IMR-90 (cell line): ENCODE measurements at regions not wholly inside any gene's neighbourhood (a gene's known extent, or its start where the extent isn't known, plus 50 kb on each side); places are given as distances from the start of the nearest gene placed in this dataset.

Experiments
- ATAC-seq: fragments of 200-7000 bp; cut with Tn5 transposase; 2 replicates; pipeline ENCODE4 v1.9.1; 2020; ENCODE audit warnings: low read depth, mild to moderate bottlenecking, moderate library complexity
- BruUV-seq: library from RNA; stranded (reverse); fragments of 400-500 nt; replicated peaks from 2 replicates; lab custom pipeline; 2021; lab: Mats Ljungman, UMichigan
- CTCF ChIA-PET: fragments of 300-600 bp; formaldehyde crosslinking; extraction: SDS; loops from one replicate; lab custom pipeline; 2021; ENCODE audit warnings: antibody characterized with exemption; lab: Yijun Ruan, JAX
- POLR2A ChIA-PET: fragments of 300-600 bp; sonication (Branson Sonifier 250); formaldehyde crosslinking; loops from one replicate; lab custom pipeline; 2022; ENCODE audit warnings: antibody characterized with exemption; ENCODE audit not compliant: unreplicated experiment; lab: Charles Lee
- DNase-seq: peaks from one replicate; pipeline ENCODE4 v3.0.0; 2013
- H2AFZ ChIP-seq: replicated peaks from 2 replicates; pipeline ENCODE3; 2013; ENCODE audit warnings: low read length, mild to moderate bottlenecking; ENCODE audit not compliant: poor library complexity
- H2AK5ac ChIP-seq: 2 replicates; pipeline ENCODE4 v1.6.1; 2013; ENCODE audit warnings: low read depth, low read length, inconsistent platforms
- H2AK9ac ChIP-seq: replicated peaks from 2 replicates; pipeline ENCODE3; 2013; ENCODE audit warnings: mild to moderate bottlenecking, low read depth, low read length, moderate library complexity; ENCODE audit not compliant: poor library complexity
- H2BK120ac ChIP-seq: 2 replicates; pipeline ENCODE4 v1.6.1; 2013; ENCODE audit warnings: low read depth, low read length, inconsistent platforms
- H2BK15ac ChIP-seq: 3 replicates; pipeline ENCODE4 v1.6.1; 2013; ENCODE audit warnings: low read depth, low read length, inconsistent platforms
- H2BK20ac ChIP-seq: 2 replicates; pipeline ENCODE4 v1.6.1; 2013; ENCODE audit warnings: low read depth, mild to moderate bottlenecking, inconsistent platforms, low read length, moderate library complexity
- H2BK5ac ChIP-seq: 2 replicates; pipeline ENCODE4 v1.6.1; 2013; ENCODE audit warnings: mild to moderate bottlenecking, low read depth, low read length, inconsistent platforms; ENCODE audit not compliant: poor library complexity, severe bottlenecking
- H3K14ac ChIP-seq: replicated peaks from 2 replicates; pipeline ENCODE4 v1.6.1; 2013; ENCODE audit warnings: low read depth, low read length, inconsistent platforms
- H3K18ac ChIP-seq: 2 replicates; pipeline ENCODE4 v1.6.1; 2013; ENCODE audit warnings: low read depth, low read length, control low read depth
- H3K23ac ChIP-seq: 2 replicates; pipeline ENCODE4 v1.6.1; 2013; ENCODE audit warnings: low read depth, low read length, inconsistent platforms
- H3K27ac ChIP-seq: 2 replicates; pipeline ENCODE4 v1.5.1; 2013; ENCODE audit warnings: mild to moderate bottlenecking, control low read depth, low read length; ENCODE audit not compliant: insufficient read depth
- H3K27me3 ChIP-seq: 2 replicates; pipeline ENCODE4 v1.6.1; 2013; ENCODE audit warnings: low read length; ENCODE audit not compliant: control insufficient read depth, insufficient read depth
- H3K36me3 ChIP-seq: 2 replicates; pipeline ENCODE4 v1.6.1; 2013; ENCODE audit warnings: low read length, mixed read lengths; ENCODE audit not compliant: control insufficient read depth, insufficient read depth
- H3K4ac ChIP-seq: 2 replicates; pipeline ENCODE4 v1.6.1; 2013; ENCODE audit warnings: low read depth, low read length, inconsistent platforms
- H3K4me1 ChIP-seq: 2 replicates; pipeline ENCODE4 v1.6.1; 2013; ENCODE audit warnings: low read length, mixed read lengths; ENCODE audit not compliant: control insufficient read depth, insufficient read depth
- H3K4me2 ChIP-seq: 2 replicates; pipeline ENCODE4 v1.6.1; 2013; ENCODE audit warnings: low read depth, mild to moderate bottlenecking, control low read depth, low read length, moderate library complexity
- H3K4me3 ChIP-seq: 2 replicates; pipeline ENCODE4 v1.5.1; 2013; ENCODE audit warnings: low read depth, mild to moderate bottlenecking, control low read depth, low read length, moderate library complexity; ENCODE audit not compliant: insufficient read depth
- H3K56ac ChIP-seq: 2 replicates; pipeline ENCODE4 v1.6.1; 2013; ENCODE audit warnings: low read length, inconsistent platforms; ENCODE audit not compliant: insufficient read depth; ENCODE audit errors: extremely low read depth
- H3K79me1 ChIP-seq, 2 experiments: 2 replicates each; pipeline ENCODE4 v1.6.1; 2013; ENCODE audit warnings: low read length in 2 of 2, inconsistent platforms in 1 of 2, low read depth in 1 of 2
- H3K9ac ChIP-seq: 2 replicates; pipeline ENCODE4 v1.6.1; 2013; ENCODE audit warnings: low read depth, low read length, control low read depth
- H3K9me1 ChIP-seq: 2 replicates; pipeline ENCODE4 v1.6.1; 2013; ENCODE audit warnings: low read length, inconsistent platforms; ENCODE audit not compliant: insufficient read depth
- H3K9me3 ChIP-seq: 2 replicates; pipeline ENCODE4 v1.6.1; 2013; ENCODE audit warnings: low read length; ENCODE audit not compliant: control insufficient read depth, insufficient read depth
- H4K20me1 ChIP-seq: 2 replicates; pipeline ENCODE4 v1.6.1; 2013; ENCODE audit warnings: low read length, inconsistent platforms; ENCODE audit not compliant: insufficient read depth
- H4K5ac ChIP-seq: 2 replicates; pipeline ENCODE4 v1.6.1; 2013; ENCODE audit warnings: mild to moderate bottlenecking, low read depth, low read length, control low read depth
- H4K8ac ChIP-seq, 2 experiments: 2 replicates each; pipeline ENCODE4 v1.6.1; 2013; ENCODE audit warnings: low read depth in 2 of 2, low read length in 2 of 2, control low read depth in 1 of 2, inconsistent platforms in 1 of 2
- H4K91ac ChIP-seq: 2 replicates; pipeline ENCODE4 v1.6.1; 2013; ENCODE audit warnings: low read depth, low read length, inconsistent platforms; ENCODE audit not compliant: insufficient read depth
- BHLHE40 ChIP-seq: fragments of 150-350 bp; IDR thresholded peaks from 2 replicates; pipeline ENCODE4 v1.6.1; 2016; ENCODE audit warnings: mild to moderate bottlenecking, low read depth, low read length
- CHD1 ChIP-seq: IDR thresholded peaks from 2 replicates; pipeline ENCODE4 v1.6.1; 2012; ENCODE audit warnings: low read depth, low read length, improper control_type of control experiment
- ELK1 ChIP-seq: fragments of 150-350 bp; IDR thresholded peaks from 2 replicates; pipeline ENCODE4 v1.6.1; 2016; ENCODE audit warnings: low read depth, mild to moderate bottlenecking, low read length, moderate library complexity, borderline replicate concordance
- NFE2L2 ChIP-seq: fragments of 150-350 bp; IDR thresholded peaks from 2 replicates; pipeline ENCODE4 v1.6.1; 2016; ENCODE audit warnings: low read depth, mild to moderate bottlenecking, low read length
- RAD21 ChIP-seq: IDR thresholded peaks from 2 replicates; pipeline ENCODE4 v1.6.1; 2012; ENCODE audit warnings: low read length, improper control_type of control experiment
- WGBS, 2 experiments: methylation state at CpG; one replicate each; pipeline versions ENCODE4 v1.1.5 to v1.1.7; 2013; ENCODE audit warnings: missing lambda C conversion rate in 2 of 2; ENCODE audit not compliant: insufficient read length in 1 of 2; ENCODE audit errors: extremely low coverage in 2 of 2; 5-methylcytosine and 5-hydroxymethylcytosine counted together
- dilution Hi-C: fragments of 300-500 bp; cut with HindIII; formaldehyde crosslinking; loops from one replicate; pipeline ENCODE4 v1.14.3; 2018; ENCODE audit warnings: low sequenced_read_pairs; ENCODE audit not compliant: unreplicated experiment
- in situ Hi-C: fragments of 300-500 bp; cut with MboI; formaldehyde crosslinking; loops from 3 replicates; pipeline ENCODE4 v1.14.3; 2019; ENCODE audit warnings: low sequenced_read_pairs, inconsistent platforms, mixed read lengths
- intact Hi-C: fragments of 100-400 bp; cut with micrococcal nuclease; formaldehyde crosslinking; loops from 2 replicates; pipeline ENCODE4 v1.10.0; 2022

- Histone ChIP-seq H3K36me3 (no peaks in the 10 kb centered on the region), H3K9me1 (no peaks in the 10 kb centered on the region), H3K4me1 (0 out of 2 replicates have a peak, but pooled peaks cover 1% of the 10 kb centered on the region), H2BK5ac (no peak overlapping the region), H2AFZ (no peak overlapping the region), H3K27me3 (no peaks in the 10 kb centered on the region), H3K4ac (no peak overlapping the region), H2BK20ac (no peak overlapping the region), H4K20me1 (no peaks in the 10 kb centered on the region), H2BK15ac (no peak overlapping the region), H3K79me1 (no peaks in the 10 kb centered on the region), H3K18ac (no peak overlapping the region), H4K5ac (no peak overlapping the region), H3K4me3 (no peak overlapping the region), H3K14ac (no peak overlapping the region), H2AK5ac (no peak overlapping the region), H3K9me3 (no peaks in the 10 kb centered on the region), H3K4me2 (no peak overlapping the region; the same call in 1 of the 2 replicates), H2BK120ac (no peak overlapping the region), H2AK9ac (no peak overlapping the region), H3K23ac (no peak overlapping the region), H3K9ac (no peak overlapping the region), H3K56ac (no peak overlapping the region), H3K27ac (no peak overlapping the region), H4K8ac (no peak overlapping the region), H4K91ac (no peak overlapping the region)
- dilution Hi-C loops = no loop called here
- ChIA-PET CTCF (interaction anchor here (1.0 kb wide), 1 partner anchor 22 kb away, joined by 3 read pairs; no protein-coding TSS in a partner anchor), POLR2A (interaction anchor here (0.6 kb wide), 1 partner anchor 60 kb away, joined by 3 read pairs; no protein-coding TSS in a partner anchor)
- in situ Hi-C loops = no loop called here
- intact Hi-C loops = no loop called here
- no CpG with 5 or more reads among the region's 4 CpGs for WGBS, 2 experiments
- DNase-seq (no peak), ATAC-seq (no peak)
- BruUV-seq = no TSS peak
- TF ChIP-seq RAD21 = no peak
- TF ChIP-seq NFE2L2 = no peak
- no peak for TF ChIP-seq CHD1
- no peak for TF ChIP-seq BHLHE40
- no peak for TF ChIP-seq ELK1
These were observed 411.4 kb downstream of the HLX start for GRCh38 chr1:221290669-221291068.
